Epidermal melanocyte (primary cell): ENCODE measurements at regions not wholly inside any gene's neighbourhood (a gene's known extent, or its start where the extent isn't known, plus 50 kb on each side); places are given as distances from the start of the nearest gene placed in this dataset.
"Not testable (repeated sequence)": the region's sequence is repeated elsewhere in the genome, so short reads cannot be mapped to it uniquely, and the experiment has no call there.

Source experiments
- DNase-seq: peaks from one replicate; pipeline ENCODE4 v3.0.0; 2011; ENCODE audit warnings: low spot score; ENCODE audit not compliant: insufficient read length

- DNase-seq = no peak
Measured at GRCh38 chr4:158313566-158313965, 103.3 kb downstream of the TMEM144 start.

GRCh38 chr4:158314756-158315487 is 104.6 kb downstream of the TMEM144 start:
- DNase-seq = no peak

- no peak for DNase-seq
Measured at GRCh38 chr4:158315706-158316105, 105.4 kb downstream of the TMEM144 start.

- DNase-seq = no peak
Measured at GRCh38 chr4:158316264-158316663, 106.0 kb downstream of the TMEM144 start.

- DNase-seq = no peak
Measured at GRCh38 chr4:158319880-158320279, 109.6 kb downstream of the TMEM144 start.

GRCh38 chr4:158322109-158322508 is 111.8 kb downstream of the TMEM144 start:
- DNase-seq = no peak

GRCh38 chr4:158327525-158327924 is 117.2 kb downstream of the TMEM144 start:
- no peak for DNase-seq

- no peak for DNase-seq
Measured at GRCh38 chr4:158331863-158332262, 121.6 kb downstream of the TMEM144 start.

GRCh38 chr4:158333820-158334219 is 123.5 kb downstream of the TMEM144 start:
- no peak for DNase-seq

GRCh38 chr4:158341896-158342295 is 131.6 kb downstream of the TMEM144 start:
- DNase-seq = no peak

- no peak for DNase-seq
Measured at GRCh38 chr4:158346576-158346975, 136.3 kb downstream of the TMEM144 start.

GRCh38 chr4:158347556-158347955 is 137.3 kb downstream of the TMEM144 start:
- no peak for DNase-seq

GRCh38 chr4:158350161-158350560 is 139.9 kb downstream of the TMEM144 start:
- DNase-seq = no peak

GRCh38 chr4:158353541-158354304 is 143.4 kb downstream of the TMEM144 start:
- DNase-seq = no peak

GRCh38 chr4:158356301-158356700 is 146.0 kb downstream of the TMEM144 start:
- no peak for DNase-seq

- not testable (repeated sequence) for DNase-seq
Measured at GRCh38 chr4:158367932-158368441, 153.7 kb upstream of the RXFP1 start.

GRCh38 chr4:158371158-158371557 is 150.5 kb upstream of the RXFP1 start:
- no peak for DNase-seq

- no peak for DNase-seq
Measured at GRCh38 chr4:158374318-158374717, 147.4 kb upstream of the RXFP1 start.

- no peak for DNase-seq
Measured at GRCh38 chr4:158376106-158376840, 145.4 kb upstream of the RXFP1 start.

GRCh38 chr4:158384414-158384813 is 137.3 kb upstream of the RXFP1 start:
- no peak for DNase-seq

GRCh38 chr4:158395343-158395742 is 126.3 kb upstream of the RXFP1 start:
- no peak for DNase-seq

- DNase-seq = no peak
Measured at GRCh38 chr4:158395889-158396288, 125.8 kb upstream of the RXFP1 start.
